A673 (cell line): ENCODE measurements at regions not wholly inside any gene's neighbourhood (a gene's known extent, or its start where the extent isn't known, plus 50 kb on each side); places are given as distances from the start of the nearest gene placed in this dataset.

Experiments used
- BruUV-seq: library from RNA; stranded (reverse); fragments of 400-500 nt; replicated peaks from 2 replicates; lab custom pipeline; 2021; lab: Mats Ljungman, UMichigan
- CTCF ChIA-PET: fragments of 300-600 bp; sonication (Branson Sonifier 250); formaldehyde crosslinking; loops from one replicate; lab custom pipeline; 2022; ENCODE audit warnings: antibody characterized with exemption; lab: Charles Lee
- POLR2A ChIA-PET: fragments of 300-600 bp; sonication (Branson Sonifier 250); formaldehyde crosslinking; loops from one replicate; lab custom pipeline; 2022; ENCODE audit warnings: antibody characterized with exemption; ENCODE audit not compliant: low non-redundant PET; lab: Charles Lee
- DNase-seq: peaks from one replicate; pipeline ENCODE4 v3.0.0-alpha.2; 2015; ENCODE audit warnings: low spot score
- H3K27ac ChIP-seq: fragments of 200-600 bp; sonication (generic); 2 replicates; pipeline ENCODE4 v1.5.1; 2016; ENCODE audit warnings: mixed run types, low read depth, mild to moderate bottlenecking, mixed read lengths, antibody characterized with exemption, low read length; ENCODE audit not compliant: poor library complexity, severe bottlenecking
- H3K27me3 ChIP-seq: fragments of 200-600 bp; sonication (generic); replicated peaks from 2 replicates; pipeline ENCODE4 v1.6.1; 2017; ENCODE audit warnings: mixed run types, low read depth, mild to moderate bottlenecking, mixed read lengths, antibody characterized with exemption, low read length; ENCODE audit not compliant: insufficient read depth, poor library complexity
- H3K36me3 ChIP-seq: fragments of 200-600 bp; sonication (generic); 2 replicates; pipeline ENCODE4 v1.6.1; 2016; ENCODE audit warnings: mixed run types, mild to moderate bottlenecking, mixed read lengths, antibody characterized with exemption, low read length; ENCODE audit not compliant: insufficient read depth, poor library complexity, severe bottlenecking
- H3K4me1 ChIP-seq: fragments of 200-600 bp; sonication (generic); 2 replicates; pipeline ENCODE4 v1.6.1; 2017; ENCODE audit warnings: mixed run types, mild to moderate bottlenecking, mixed read lengths, antibody characterized with exemption, low read length; ENCODE audit not compliant: insufficient read depth, poor library complexity, severe bottlenecking
- H3K4me3 ChIP-seq: fragments of 200-600 bp; sonication (generic); 2 replicates; pipeline ENCODE4 v1.5.1; 2016; ENCODE audit warnings: low read depth, mixed run types, mild to moderate bottlenecking, mixed read lengths, low read length; ENCODE audit not compliant: poor library complexity, severe bottlenecking
- H3K9me3 ChIP-seq: fragments of 200-600 bp; sonication (generic); 2 replicates; pipeline ENCODE4 v1.6.1; 2016; ENCODE audit warnings: mixed run types, low read depth, mild to moderate bottlenecking, mixed read lengths, antibody characterized with exemption, low read length; ENCODE audit not compliant: poor library complexity, severe bottlenecking
- CTCF ChIP-seq: fragments of 300-800, 200-600 bp; sonication (generic); conservative IDR thresholded peaks from 2 replicates; pipeline ENCODE4 v1.5.1; 2017; ENCODE audit warnings: low read depth, mild to moderate bottlenecking, antibody characterized with exemption, low read length, moderate library complexity, mixed read lengths
- EZH2 ChIP-seq: fragments of 200-600 bp; sonication (generic); IDR thresholded peaks from 2 replicates; pipeline ENCODE4 v1.6.1; 2017; ENCODE audit warnings: borderline replicate concordance, low read depth, mild to moderate bottlenecking, mixed read lengths, antibody characterized with exemption, low read length; ENCODE audit not compliant: poor library complexity, severe bottlenecking
- intact Hi-C: fragments of 100-400 bp; cut with micrococcal nuclease; formaldehyde crosslinking; loops from one replicate; pipeline ENCODE4 v1.10.0; 2022; ENCODE audit not compliant: unreplicated experiment

- Histone ChIP-seq H3K4me3 (no peak overlapping the region), H3K27me3 (no peaks in the 10 kb centered on the region), H3K4me1 (no peaks in the 10 kb centered on the region), H3K9me3 (no peaks in the 10 kb centered on the region), H3K36me3 (no peaks in the 10 kb centered on the region), H3K27ac (no peak overlapping the region)
- POLR2A ChIA-PET, result no interaction called here
- intact Hi-C loops, result no loop called here
- no peak for TF ChIP-seq CTCF
- no peak for TF ChIP-seq EZH2
- no peak for DNase-seq
- CTCF ChIA-PET, result no interaction called here
- no TSS peak for BruUV-seq
Measured at GRCh38 chr1:69328186-69328585, 239.5 kb upstream of the LRRC7 start.

- Histone ChIP-seq H3K4me3 (no peak overlapping the region), H3K4me1 (no peaks in the 10 kb centered on the region), H3K36me3 (no peaks in the 10 kb centered on the region), H3K9me3 (no peaks in the 10 kb centered on the region), H3K27ac (no peak overlapping the region), H3K27me3 (no peaks in the 10 kb centered on the region)
- no peak for DNase-seq
- TF ChIP-seq EZH2 (no peak), CTCF (no peak)
- intact Hi-C loops, result no loop called here
- CTCF ChIA-PET, result no interaction called here
- POLR2A ChIA-PET, result no interaction called here
- no TSS peak for BruUV-seq
Measured at GRCh38 chr1:69363236-69363635, 204.5 kb upstream of the LRRC7 start.

GRCh38 chr1:69373520-69373919 lies 194.2 kb upstream of the LRRC7 start:
- Histone ChIP-seq H3K27ac (no peak overlapping the region), H3K4me1 (no peaks in the 10 kb centered on the region), H3K36me3 (no peaks in the 10 kb centered on the region), H3K9me3 (no peaks in the 10 kb centered on the region), H3K4me3 (no peak overlapping the region), H3K27me3 (no peaks in the 10 kb centered on the region)
- CTCF ChIA-PET, result no interaction called here
- BruUV-seq, result no TSS peak
- intact Hi-C loops, result no loop called here
- TF ChIP-seq EZH2 (no peak), CTCF (no peak)
- POLR2A ChIA-PET, result no interaction called here
- DNase-seq, result no peak
